Upper lobe of left lung (tissue), 4 donors: ENCODE measurements at regions not wholly inside any gene's neighbourhood (a gene's known extent, or its start where the extent isn't known, plus 50 kb on each side); places are given as distances from the start of the nearest gene placed in this dataset.

ENCODE experiments used
- POLR2A ChIP-seq, 4 donors: fragments of 450-650 bp; IDR thresholded peaks; one replicate each; pipeline ENCODE4 v1.5.1; 2016 to 2017; ENCODE audit warnings: antibody characterized with exemption in 4 of 4, mild to moderate bottlenecking in 2 of 4
- POLR2AphosphoS5 ChIP-seq, 2 donors: sonication (generic); formaldehyde crosslinking; IDR thresholded peaks; one replicate each; pipeline ENCODE4 v1.5.1; 2017; ENCODE audit warnings: antibody characterized with exemption in 2 of 2
- TF ChIP-seq, protein P1 (sequence below), 6 experiments: fragments of 450-650 bp in 4 of 6; fragments of 200-600 bp in 2 of 6; sonication (generic) in 2 of 6; IDR thresholded peaks; one replicate each; pipeline ENCODE4 v1.5.1; 2016 to 2019; ENCODE audit warnings: antibody characterized with exemption in 6 of 6

DNA sequence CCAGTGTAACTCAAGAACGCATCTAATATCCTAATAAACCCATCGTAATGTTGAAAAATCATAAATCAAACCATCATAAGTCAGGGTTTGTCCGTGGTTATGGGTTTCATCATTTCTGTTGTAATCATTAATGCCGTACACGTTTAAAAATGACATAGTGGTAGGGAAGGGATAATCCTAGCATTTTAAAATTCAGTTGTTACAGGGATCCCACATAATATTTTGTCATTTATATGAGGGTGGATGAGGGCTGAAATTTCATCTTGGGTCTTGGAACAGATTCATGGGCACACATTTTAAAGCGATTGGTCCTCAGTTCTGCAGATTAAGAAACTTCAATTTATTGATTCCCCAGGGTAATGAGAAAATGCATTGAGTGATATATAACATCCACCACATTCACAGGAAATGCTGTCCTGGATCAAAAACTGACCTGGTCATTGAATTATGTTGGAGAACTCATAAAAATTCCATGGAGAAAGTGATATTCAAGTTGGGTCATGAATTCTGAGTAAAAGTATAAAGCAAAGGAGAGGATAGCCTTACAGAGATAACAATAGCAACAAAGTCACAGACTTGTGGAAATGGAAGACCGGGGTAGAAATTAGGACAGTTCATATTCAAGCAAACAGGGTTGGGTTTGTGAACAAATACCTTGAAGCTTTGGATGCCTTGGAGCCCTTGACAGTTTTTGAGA is 1527.3 kb upstream of the TPTE start:
- TF ChIP-seq, protein P1, sequence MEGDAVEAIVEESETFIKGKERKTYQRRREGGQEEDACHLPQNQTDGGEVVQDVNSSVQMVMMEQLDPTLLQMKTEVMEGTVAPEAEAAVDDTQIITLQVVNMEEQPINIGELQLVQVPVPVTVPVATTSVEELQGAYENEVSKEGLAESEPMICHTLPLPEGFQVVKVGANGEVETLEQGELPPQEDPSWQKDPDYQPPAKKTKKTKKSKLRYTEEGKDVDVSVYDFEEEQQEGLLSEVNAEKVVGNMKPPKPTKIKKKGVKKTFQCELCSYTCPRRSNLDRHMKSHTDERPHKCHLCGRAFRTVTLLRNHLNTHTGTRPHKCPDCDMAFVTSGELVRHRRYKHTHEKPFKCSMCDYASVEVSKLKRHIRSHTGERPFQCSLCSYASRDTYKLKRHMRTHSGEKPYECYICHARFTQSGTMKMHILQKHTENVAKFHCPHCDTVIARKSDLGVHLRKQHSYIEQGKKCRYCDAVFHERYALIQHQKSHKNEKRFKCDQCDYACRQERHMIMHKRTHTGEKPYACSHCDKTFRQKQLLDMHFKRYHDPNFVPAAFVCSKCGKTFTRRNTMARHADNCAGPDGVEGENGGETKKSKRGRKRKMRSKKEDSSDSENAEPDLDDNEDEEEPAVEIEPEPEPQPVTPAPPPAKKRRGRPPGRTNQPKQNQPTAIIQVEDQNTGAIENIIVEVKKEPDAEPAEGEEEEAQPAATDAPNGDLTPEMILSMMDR (IDR thresholded peaks at IDR 0.05): no peak
- TF ChIP-seq POLR2A (IDR thresholded peaks at IDR 0.05) (no peak), POLR2AphosphoS5 (IDR thresholded peaks at IDR 0.05) (no peak)
